Mammary epithelial cell (primary cell): ENCODE measurements at regions not wholly inside any gene's neighbourhood (a gene's known extent, or its start where the extent isn't known, plus 50 kb on each side); places are given as distances from the start of the nearest gene placed in this dataset.

Source experiments
- CTCF ChIP-seq, 2 donors: IDR thresholded peaks in 1 of 2; conservative IDR thresholded peaks in 1 of 2; 2 replicates each; pipeline ENCODE4 v1.5.1; 2011 to 2012; ENCODE audit warnings: inconsistent platforms in 2 of 2, low read length in 2 of 2, mild to moderate bottlenecking in 2 of 2, control low read depth in 1 of 2, low read depth in 1 of 2; ENCODE audit not compliant: insufficient read depth in 1 of 2; ENCODE audit errors: extremely low read depth in 1 of 2
- EZH2 ChIP-seq: IDR thresholded peaks from 2 replicates; pipeline ENCODE4 v1.6.1; 2012; ENCODE audit warnings: low read length, inconsistent platforms, borderline replicate concordance

GRCh38 chr6:86683132-86683908, 254.0 kb upstream of the HTR1E start:
- TF ChIP-seq CTCF (conservative IDR thresholded peaks at IDR 0.05 in 1 of 2, IDR thresholded peaks at IDR 0.05 in 1 of 2; ENCODE audit: extremely low read depth in 1 of 2, insufficient read depth in 1 of 2, low read depth in 1 of 2, low read length in 2 of 2) (no peak), EZH2 (no peak)
